NCI-H2171 treated with DMSO at 0.1 percent for 48 hours (cell line): ENCODE measurements at regions not wholly inside any gene's neighbourhood (a gene's known extent, or its start where the extent isn't known, plus 50 kb on each side); places are given as distances from the start of the nearest gene placed in this dataset.

ENCODE experiments used
- DNase-seq: peaks from one replicate; lab custom pipeline; 2025; lab: John Stamatoyannopoulos, UW

GRCh38 chr7:41878309-41879295 is 175.7 kb upstream of the INHBA start:
- no peak for DNase-seq

- DNase-seq: no peak
Measured at GRCh38 chr7:41877118-41877517, 174.2 kb upstream of the INHBA start.

GRCh38 chr7:41875513-41875912 is 172.6 kb upstream of the INHBA start:
- DNase-seq: no peak

GRCh38 chr7:41874201-41874785 is 171.4 kb upstream of the INHBA start:
- no peak for DNase-seq

- DNase-seq: no peak
Measured at GRCh38 chr7:41873741-41874140, 170.9 kb upstream of the INHBA start.

GRCh38 chr7:41872966-41873365 is 170.1 kb upstream of the INHBA start:
- DNase-seq: no peak

GRCh38 chr7:41870461-41871138 is 167.7 kb upstream of the INHBA start:
- no peak for DNase-seq

- DNase-seq: no peak
Measured at GRCh38 chr7:41869997-41870396, 167.1 kb upstream of the INHBA start.

GRCh38 chr7:41869596-41869995 is 166.7 kb upstream of the INHBA start:
- DNase-seq: no peak

- DNase-seq: no peak
Measured at GRCh38 chr7:41869091-41869490, 166.2 kb upstream of the INHBA start.

- DNase-seq: no peak
Measured at GRCh38 chr7:41867639-41868280, 164.9 kb upstream of the INHBA start.

- DNase-seq: no peak
Measured at GRCh38 chr7:41862261-41862660, 159.4 kb upstream of the INHBA start.

GRCh38 chr7:41861642-41862041 is 158.8 kb upstream of the INHBA start:
- no peak for DNase-seq

- DNase-seq: no peak
Measured at GRCh38 chr7:41858201-41858600, 155.3 kb upstream of the INHBA start.

- no peak for DNase-seq
Measured at GRCh38 chr7:41855798-41856197, 152.9 kb upstream of the INHBA start.

GRCh38 chr7:41847606-41848005 is 144.7 kb upstream of the INHBA start:
- DNase-seq: no peak

- no peak for DNase-seq
Measured at GRCh38 chr7:41847151-41847550, 144.3 kb upstream of the INHBA start.

GRCh38 chr7:41842956-41843355 is 140.1 kb upstream of the INHBA start:
- DNase-seq: no peak

GRCh38 chr7:41837916-41838315 is 135.0 kb upstream of the INHBA start:
- DNase-seq: no peak

- DNase-seq: no peak
Measured at GRCh38 chr7:41835976-41836530, 133.2 kb upstream of the INHBA start.

GRCh38 chr7:41834805-41835694 is 132.2 kb upstream of the INHBA start:
- no peak for DNase-seq
